GM12878 (cell line): ENCODE measurements at regions not wholly inside any gene's neighbourhood (a gene's known extent, or its start where the extent isn't known, plus 50 kb on each side); places are given as distances from the start of the nearest gene placed in this dataset.

Experiments
- ATAC-seq: fragments of 200-7000 bp; cut with Tn5 transposase; 3 replicates; pipeline ENCODE4 v1.9.1; 2020; ENCODE audit warnings: mild to moderate bottlenecking, moderate library complexity
- BruUV-seq: library from RNA; stranded (reverse); fragments of 400-500 nt; replicated peaks from 2 replicates; lab custom pipeline; 2021; lab: Mats Ljungman, UMichigan
- CTCF ChIA-PET: fragments of 300-600 bp; sonication (Branson Sonifier 250); formaldehyde crosslinking; extraction: SDS; loops from one replicate; lab custom pipeline; 2021; ENCODE audit warnings: inconsistent platforms; lab: Yijun Ruan, JAX
- POLR2A ChIA-PET: fragments of 350-600 bp; formaldehyde crosslinking; extraction: SDS; loops from one replicate; lab custom pipeline; 2021; ENCODE audit warnings: inconsistent platforms; lab: Charles Lee
- RAD21 ChIA-PET: fragments of 300-600 bp; sonication (Branson Sonifier 250); formaldehyde crosslinking; loops from one replicate; lab custom pipeline; 2023; ENCODE audit warnings: antibody characterized with exemption; ENCODE audit not compliant: unreplicated experiment; lab: Charles Lee
- SMC1A ChIA-PET: fragments of 300-600 bp; sonication (Branson Sonifier 250); formaldehyde crosslinking; loops from one replicate; lab custom pipeline; 2023; ENCODE audit not compliant: unreplicated experiment, uncharacterized antibody; lab: Charles Lee
- DNase-seq: peaks from one replicate; pipeline ENCODE4 v3.0.0-alpha.2; 2011; ENCODE audit warnings: low read depth, low spot score
- FAIRE-seq: peaks from 3 replicates; lab custom pipeline; 2011; peaks lifted over from hg19 to GRCh38; lab: Jason Lieb, UNC
- H2AFZ ChIP-seq: 2 replicates; pipeline ENCODE4 v1.6.0; 2011; ENCODE audit warnings: low read depth, low read length, control low read depth; ENCODE audit not compliant: control insufficient read depth
- H3K27ac ChIP-seq: 2 replicates; pipeline ENCODE4 v1.5.1; 2011; ENCODE audit warnings: control low read depth; ENCODE audit not compliant: control insufficient read depth, insufficient read depth
- H3K27me3 ChIP-seq, 2 experiments: replicated peaks in 1 of 2; 2 replicates each; pipeline versions ENCODE4 v1.6.0 to v1.6.1; 2011; ENCODE audit warnings: low read length in 1 of 2; ENCODE audit not compliant: control insufficient read depth in 2 of 2, insufficient read depth in 2 of 2
- H3K36me3 ChIP-seq, 2 experiments: 2 replicates each; pipeline ENCODE4 v1.5.1; 2011; ENCODE audit warnings: low read length in 1 of 2; ENCODE audit not compliant: control insufficient read depth in 2 of 2, insufficient read depth in 2 of 2
- H3K4me1 ChIP-seq: 2 replicates; pipeline ENCODE4 v1.6.1; 2011; ENCODE audit warnings: mild to moderate bottlenecking, low read length, moderate library complexity, mixed read lengths; ENCODE audit not compliant: control insufficient read depth, insufficient read depth
- H3K4me2 ChIP-seq: 2 replicates; pipeline ENCODE4 v1.6.0; 2011; ENCODE audit warnings: control low read depth; ENCODE audit not compliant: control insufficient read depth, insufficient read depth
- H3K4me3 ChIP-seq: fragments of 200-600 bp; sonication (generic); 2 replicates; pipeline ENCODE4 v1.5.1; 2016
- H3K79me2 ChIP-seq: 2 replicates; pipeline ENCODE4 v1.6.0; 2011; ENCODE audit warnings: low read length; ENCODE audit not compliant: control insufficient read depth, insufficient read depth
- H3K9ac ChIP-seq: 2 replicates; pipeline ENCODE4 v1.8.0; 2011; ENCODE audit warnings: low read length, control low read depth, mixed read lengths; ENCODE audit not compliant: control insufficient read depth, insufficient read depth
- H3K9me3 ChIP-seq: replicated peaks from 3 replicates; pipeline ENCODE4 v1.5.1; 2011; ENCODE audit warnings: mild to moderate bottlenecking, low read length; ENCODE audit not compliant: control insufficient read depth, insufficient read depth
- H4K20me1 ChIP-seq: 2 replicates; pipeline ENCODE4 v1.6.0; 2011; ENCODE audit not compliant: control insufficient read depth, insufficient read depth
- BHLHE40 ChIP-seq, 2 experiments: fragments of 450-650 bp in 1 of 2; IDR thresholded peaks; 2 replicates each; pipeline ENCODE4 v1.6.1; 2011 to 2017; ENCODE audit warnings: low read depth in 2 of 2, borderline replicate concordance in 1 of 2, improper control_type of control experiment in 1 of 2, low read length in 1 of 2, mild to moderate bottlenecking in 1 of 2
- FOXK2 ChIP-seq: fragments of 450-650 bp; IDR thresholded peaks from 2 replicates; pipeline ENCODE4 v1.6.1; 2017; ENCODE audit warnings: mild to moderate bottlenecking, moderate library complexity
- FOXM1 ChIP-seq: IDR thresholded peaks from 2 replicates; pipeline ENCODE4 v1.6.1; 2012; ENCODE audit warnings: low read depth, mild to moderate bottlenecking, inconsistent platforms, low read length, moderate library complexity
- MTA2 ChIP-seq: fragments of 450-650 bp; IDR thresholded peaks from 2 replicates; pipeline ENCODE4 v1.6.1; 2016; ENCODE audit warnings: low read depth, mild to moderate bottlenecking, moderate library complexity
- PML ChIP-seq: IDR thresholded peaks from 2 replicates; pipeline ENCODE4 v1.6.1; 2012; ENCODE audit warnings: low read length, inconsistent platforms
- SPI1 ChIP-seq: IDR thresholded peaks from 2 replicates; pipeline ENCODE4 v1.6.1; 2011; ENCODE audit warnings: low read depth, mild to moderate bottlenecking, low read length, moderate library complexity, borderline replicate concordance; ENCODE audit not compliant: insufficient read depth
- WRNIP1 ChIP-seq: IDR thresholded peaks from 2 replicates; pipeline ENCODE4 v1.6.1; 2011; ENCODE audit warnings: low read depth, low read length, improper control_type of control experiment, borderline replicate concordance
- ZNF384 ChIP-seq: IDR thresholded peaks from 2 replicates; pipeline ENCODE4 v1.6.1; 2012; ENCODE audit warnings: low read depth, mild to moderate bottlenecking, low read length, improper control_type of control experiment, borderline replicate concordance
- WGBS: methylation state at CpG from one replicate; pipeline ENCODE4 v1.1.6; 2016; ENCODE audit warnings: low lambda C conversion rate; ENCODE audit not compliant: insufficient replicate concordance, insufficient coverage; ENCODE audit errors: missing lambda C conversion rate; 5-methylcytosine and 5-hydroxymethylcytosine counted together
- in situ Hi-C: fragments of 300-500 bp; cut with MboI; formaldehyde crosslinking; loops from 9 replicates; pipeline ENCODE4 v1.14.3; 2018; ENCODE audit warnings: mixed read lengths
- intact Hi-C: fragments of 100-400 bp; cut with micrococcal nuclease; formaldehyde crosslinking; loops from one replicate; pipeline ENCODE4 v1.14.2; 2022; ENCODE audit not compliant: unreplicated experiment
- TF ChIP-seq, protein P1 (sequence below): IDR thresholded peaks from 2 replicates; pipeline ENCODE4 v1.6.1; 2011; ENCODE audit warnings: mild to moderate bottlenecking, low read depth, low read length, moderate library complexity; ENCODE audit not compliant: insufficient replicate concordance

DNA sequence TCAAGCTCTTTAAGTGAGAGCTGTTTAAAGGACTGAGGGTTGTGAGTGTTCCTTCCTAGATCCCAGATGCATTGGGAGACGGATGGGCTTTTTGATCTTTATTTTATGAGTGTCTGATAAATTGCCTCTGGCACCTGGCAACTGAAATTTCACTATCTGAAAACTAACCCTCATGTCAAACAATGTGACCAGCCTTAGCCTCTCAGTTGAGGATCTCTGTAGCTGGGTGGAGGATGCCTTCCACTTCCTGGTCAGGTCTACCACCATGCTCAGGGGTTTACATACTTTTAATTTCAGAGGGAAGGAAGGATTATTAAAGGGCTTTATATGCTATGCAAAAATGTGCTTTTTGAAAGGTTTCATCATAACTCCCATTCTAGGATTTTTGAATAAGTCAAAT, 70.5 kb upstream of the NT5C1B start:
- H3K9me3 ChIP-seq: no peaks in the 10 kb centered on the region
- H3K4me2 ChIP-seq: no peak overlapping the region
- H4K20me1 ChIP-seq: no peaks in the 10 kb centered on the region
- no TSS peak for BruUV-seq
- no peak overlapping the region for H2AFZ ChIP-seq
- FAIRE-seq (no peak), DNase-seq (no peak), ATAC-seq (no peak)
- in situ Hi-C loops: no loop called here
- H3K79me2 ChIP-seq: no peaks in the 10 kb centered on the region
- no peak overlapping the region for H3K27ac ChIP-seq
- no peaks in the 10 kb centered on the region for H3K27me3 ChIP-seq
- no peaks in the 10 kb centered on the region for H3K4me1 ChIP-seq
- intact Hi-C loops: no loop called here
- RAD21 ChIA-PET: no interaction called here
- CTCF ChIA-PET: no interaction called here
- no peaks in the 10 kb centered on the region for H3K36me3 ChIP-seq
- SMC1A ChIA-PET: no interaction called here
- TF ChIP-seq SPI1: no peak
- no peak for TF ChIP-seq MTA2
- TF ChIP-seq BHLHE40 (IDR thresholded peaks at IDR 0.05; ENCODE audit: borderline replicate concordance in 1 of 2, low read depth in 2 of 2, low read length in 1 of 2): no peak
- TF ChIP-seq WRNIP1: no peak
- no peak for TF ChIP-seq FOXK2
- TF ChIP-seq FOXM1: no peak
- TF ChIP-seq ZNF384: no peak
- no peak for TF ChIP-seq PML
- TF ChIP-seq, protein P1, sequence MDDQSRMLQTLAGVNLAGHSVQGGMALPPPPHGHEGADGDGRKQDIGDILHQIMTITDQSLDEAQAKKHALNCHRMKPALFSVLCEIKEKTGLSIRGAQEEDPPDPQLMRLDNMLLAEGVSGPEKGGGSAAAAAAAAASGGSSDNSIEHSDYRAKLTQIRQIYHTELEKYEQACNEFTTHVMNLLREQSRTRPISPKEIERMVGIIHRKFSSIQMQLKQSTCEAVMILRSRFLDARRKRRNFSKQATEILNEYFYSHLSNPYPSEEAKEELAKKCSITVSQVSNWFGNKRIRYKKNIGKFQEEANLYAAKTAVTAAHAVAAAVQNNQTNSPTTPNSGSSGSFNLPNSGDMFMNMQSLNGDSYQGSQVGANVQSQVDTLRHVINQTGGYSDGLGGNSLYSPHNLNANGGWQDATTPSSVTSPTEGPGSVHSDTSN: no peak
- WGBS: 0% methylated on average over 1 of the region's 1 CpG
- H3K4me3 ChIP-seq: no peak overlapping the region
- no peak overlapping the region for H3K9ac ChIP-seq
- POLR2A ChIA-PET: no interaction called here
